Prostate gland (tissue), 2 donors: ENCODE measurements at regions not wholly inside any gene's neighbourhood (a gene's known extent, or its start where the extent isn't known, plus 50 kb on each side); places are given as distances from the start of the nearest gene placed in this dataset.

Experiments used
- POLR2A ChIP-seq: fragments of 450-650 bp; IDR thresholded peaks from one replicate; pipeline ENCODE4 v1.6.1; 2016; ENCODE audit warnings: antibody characterized with exemption, mild to moderate bottlenecking
- POLR2AphosphoS5 ChIP-seq: sonication (generic); formaldehyde crosslinking; IDR thresholded peaks from one replicate; pipeline ENCODE4 v1.6.1; 2017; ENCODE audit warnings: antibody characterized with exemption
- TF ChIP-seq, protein P1 (sequence below), 4 experiments: fragments of 200-600 bp in 2 of 4; fragments of 450-650 bp in 2 of 4; sonication (generic) in 2 of 4; IDR thresholded peaks; 1 replicate in 3 of 4; 2 replicates in 1 of 4; pipeline ENCODE4 v1.5.1; 2016 to 2019; ENCODE audit warnings: antibody characterized with exemption in 4 of 4, mild to moderate bottlenecking in 2 of 4, moderate library complexity in 2 of 4

DNA sequence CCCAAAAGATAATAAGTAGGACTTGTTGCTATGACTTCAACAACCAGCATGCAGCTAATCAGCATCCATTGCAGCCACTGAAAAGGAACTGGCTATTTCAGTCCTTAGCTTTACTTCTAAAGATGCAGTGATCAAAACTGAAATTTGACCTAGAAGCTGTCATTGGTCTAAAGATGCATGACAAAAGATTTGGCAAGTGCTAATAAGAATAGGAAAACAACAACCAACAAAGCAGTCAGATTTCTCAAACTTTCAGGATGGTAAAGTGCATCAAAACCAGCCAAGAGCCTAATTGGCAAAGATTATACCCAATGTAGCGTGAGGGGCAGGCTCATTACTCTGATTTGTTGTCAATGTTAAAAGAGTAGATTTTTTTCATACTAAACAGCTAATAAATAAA lies 77.1 kb upstream of the WDR17 start:
- no peak for TF ChIP-seq POLR2A
- TF ChIP-seq, protein P1, sequence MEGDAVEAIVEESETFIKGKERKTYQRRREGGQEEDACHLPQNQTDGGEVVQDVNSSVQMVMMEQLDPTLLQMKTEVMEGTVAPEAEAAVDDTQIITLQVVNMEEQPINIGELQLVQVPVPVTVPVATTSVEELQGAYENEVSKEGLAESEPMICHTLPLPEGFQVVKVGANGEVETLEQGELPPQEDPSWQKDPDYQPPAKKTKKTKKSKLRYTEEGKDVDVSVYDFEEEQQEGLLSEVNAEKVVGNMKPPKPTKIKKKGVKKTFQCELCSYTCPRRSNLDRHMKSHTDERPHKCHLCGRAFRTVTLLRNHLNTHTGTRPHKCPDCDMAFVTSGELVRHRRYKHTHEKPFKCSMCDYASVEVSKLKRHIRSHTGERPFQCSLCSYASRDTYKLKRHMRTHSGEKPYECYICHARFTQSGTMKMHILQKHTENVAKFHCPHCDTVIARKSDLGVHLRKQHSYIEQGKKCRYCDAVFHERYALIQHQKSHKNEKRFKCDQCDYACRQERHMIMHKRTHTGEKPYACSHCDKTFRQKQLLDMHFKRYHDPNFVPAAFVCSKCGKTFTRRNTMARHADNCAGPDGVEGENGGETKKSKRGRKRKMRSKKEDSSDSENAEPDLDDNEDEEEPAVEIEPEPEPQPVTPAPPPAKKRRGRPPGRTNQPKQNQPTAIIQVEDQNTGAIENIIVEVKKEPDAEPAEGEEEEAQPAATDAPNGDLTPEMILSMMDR (IDR thresholded peaks at IDR 0.05), result no peak
- TF ChIP-seq POLR2AphosphoS5, result no peak
